RWPE1 (cell line): ENCODE measurements at regions not wholly inside any gene's neighbourhood (a gene's known extent, or its start where the extent isn't known, plus 50 kb on each side); places are given as distances from the start of the nearest gene placed in this dataset.

Experiments used
- CTCF ChIA-PET: fragments of 350-600 bp; sonication (Branson Sonifier 250); formaldehyde crosslinking; extraction: SDS; loops from one replicate; lab custom pipeline; 2021; lab: Yijun Ruan, JAX
- POLR2A ChIA-PET: fragments of 400-600 bp; formaldehyde crosslinking; extraction: SDS; loops from one replicate; lab custom pipeline; 2020; ENCODE audit warnings: antibody characterized with exemption; ENCODE audit not compliant: low non-redundant PET; lab: Yijun Ruan, JAX
- DNase-seq: peaks from one replicate; pipeline ENCODE4 v3.0.0; 2012; ENCODE audit warnings: low spot score
- H3K27ac ChIP-seq: fragments of 450-650 bp; 2 replicates; pipeline ENCODE4 v1.5.1; 2017
- CTCF ChIP-seq: fragments of 450-650 bp; conservative IDR thresholded peaks from 2 replicates; pipeline ENCODE4 v1.5.1; 2017; ENCODE audit warnings: low read depth, mild to moderate bottlenecking

- H3K27ac ChIP-seq = peak overlapping the region; percentile 44
- CTCF ChIA-PET = interaction anchor here (0.5 to 1.3 kb wide), 3 partner anchors 12 to 85 kb away, joined by 3 to 6 read pairs (median 3); no protein-coding TSS in a partner anchor
Measured at GRCh38 chr15:85318732-85319076, 61.7 kb upstream of the AKAP13 start.

DNA sequence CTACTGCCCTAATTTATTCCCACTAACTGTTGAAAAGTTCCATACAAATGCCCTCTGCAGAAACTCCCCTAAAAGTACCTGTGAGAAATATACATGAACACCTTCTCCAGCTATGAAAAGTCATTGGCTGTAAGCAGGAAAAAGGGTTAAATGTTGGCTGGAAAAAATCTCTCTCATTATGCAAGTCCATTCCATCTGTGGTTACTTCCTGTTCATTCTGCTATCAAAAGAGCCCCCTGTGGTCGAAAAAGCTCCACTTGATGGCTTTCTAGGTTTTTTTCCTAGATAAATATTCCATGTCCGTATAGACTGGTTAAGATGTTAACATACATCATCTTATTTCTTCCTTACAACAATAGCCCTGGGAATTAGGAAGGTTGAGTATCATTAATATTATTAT, 56.2 kb upstream of the AKAP13 start:
- CTCF ChIA-PET = no interaction called here
- no peak for DNase-seq
- POLR2A ChIA-PET = no interaction called here

More at GRCh38 chr15:85318732-85319076, 61.7 kb upstream of the AKAP13 start:
- POLR2A ChIA-PET = no interaction called here
- no peak for TF ChIP-seq CTCF
- DNase-seq = no peak

DNA sequence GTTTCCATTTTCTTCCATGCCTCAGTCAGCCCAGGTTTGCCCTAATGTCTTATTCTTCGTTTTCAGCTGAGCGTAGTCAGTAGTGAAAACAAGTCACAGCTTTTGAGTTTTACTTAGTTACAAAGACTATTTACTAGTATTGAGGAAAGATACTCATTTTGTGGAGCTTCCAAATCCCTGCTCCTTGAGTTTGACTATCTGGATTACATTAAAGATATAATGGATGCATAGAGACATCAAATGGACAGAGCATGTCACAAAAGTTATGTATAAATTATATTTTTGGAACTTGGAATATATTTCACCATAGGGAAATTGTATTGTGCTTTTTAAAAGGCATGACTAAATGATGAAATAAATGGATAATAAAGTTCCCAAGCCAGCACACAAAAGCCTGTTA, 54.6 kb upstream of the AKAP13 start:
- no peak overlapping the region for H3K27ac ChIP-seq
- POLR2A ChIA-PET = no interaction called here
- no peak for TF ChIP-seq CTCF
- CTCF ChIA-PET = interaction anchor here (0.5 to 1.5 kb wide), 3 partner anchors 29 to 210 kb away, joined by 3 read pairs; no protein-coding TSS in a partner anchor
- no peak for DNase-seq

More for the DNA sequence above, 56.2 kb upstream of the AKAP13 start:
- H3K27ac ChIP-seq = no peak overlapping the region
- no peak for TF ChIP-seq CTCF

DNA sequence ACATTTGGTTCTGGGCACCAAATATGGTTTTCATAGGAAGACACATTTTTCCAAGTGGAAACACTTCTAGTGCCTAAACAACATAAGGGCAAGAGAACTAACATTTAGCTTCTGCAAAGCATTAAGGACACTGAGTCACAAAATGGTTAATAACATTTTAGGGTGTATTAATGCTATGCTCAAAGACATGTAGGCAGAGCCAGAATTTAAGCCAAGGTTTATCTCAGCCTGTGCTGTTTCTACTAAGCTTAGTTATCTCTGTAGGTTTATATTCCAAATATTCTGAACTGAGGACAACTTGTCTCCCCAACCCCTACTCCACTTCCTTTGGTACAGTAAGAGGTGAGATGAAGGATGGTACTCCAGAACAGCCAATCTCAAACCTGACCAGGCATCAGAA, 54.1 kb upstream of the AKAP13 start:
- H3K27ac ChIP-seq = no peak overlapping the region
- DNase-seq = no peak
- POLR2A ChIA-PET = no interaction called here
- TF ChIP-seq CTCF = no peak
- CTCF ChIA-PET = interaction anchor here (0.5 to 1.5 kb wide), 2 partner anchors 29 to 210 kb away, joined by 3 read pairs; no protein-coding TSS in a partner anchor

DNA sequence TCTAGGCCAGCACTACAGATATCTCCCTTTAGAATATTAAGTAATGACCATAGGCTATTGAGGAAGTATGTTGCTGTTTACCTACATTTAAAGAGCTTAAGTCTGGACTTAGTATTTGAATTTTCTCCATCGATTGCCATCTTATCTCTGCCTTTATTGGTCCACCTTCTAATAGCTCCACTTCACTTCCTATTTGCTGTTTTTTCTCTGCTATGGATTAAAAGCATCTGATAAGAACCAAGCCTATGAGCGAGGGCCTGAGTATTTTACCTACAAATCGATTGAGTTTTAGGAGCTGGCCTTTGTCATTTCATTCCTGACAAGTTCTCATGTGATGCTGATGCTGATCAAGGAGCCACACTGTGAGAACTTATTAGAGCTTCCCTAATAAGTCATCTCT, 52.6 kb upstream of the AKAP13 start:
- no peak for DNase-seq
- CTCF ChIA-PET = interaction anchor here (0.6 to 2.5 kb wide), 4 partner anchors 11 to 333 kb away, joined by 3 to 13 read pairs (median 4); no protein-coding TSS in a partner anchor
- no peak for TF ChIP-seq CTCF
- POLR2A ChIA-PET = no interaction called here
- no peak overlapping the region for H3K27ac ChIP-seq

GRCh38 chr15:85329561-85330422, 50.6 kb upstream of the AKAP13 start:
- TF ChIP-seq CTCF = no peak
- no peak overlapping the region for H3K27ac ChIP-seq
- POLR2A ChIA-PET = no interaction called here
- CTCF ChIA-PET = interaction anchor here (0.7 to 2.8 kb wide), 4 partner anchors 33 to 176 kb away, joined by 3 to 21 read pairs (median 6); no protein-coding TSS in a partner anchor
- no peak for DNase-seq
